ENCODE measurements at regions not wholly inside any gene's neighbourhood (a gene's known extent, or its start where the extent isn't known, plus 50 kb on each side); places are given as distances from the start of the nearest gene placed in this dataset.

DNA sequence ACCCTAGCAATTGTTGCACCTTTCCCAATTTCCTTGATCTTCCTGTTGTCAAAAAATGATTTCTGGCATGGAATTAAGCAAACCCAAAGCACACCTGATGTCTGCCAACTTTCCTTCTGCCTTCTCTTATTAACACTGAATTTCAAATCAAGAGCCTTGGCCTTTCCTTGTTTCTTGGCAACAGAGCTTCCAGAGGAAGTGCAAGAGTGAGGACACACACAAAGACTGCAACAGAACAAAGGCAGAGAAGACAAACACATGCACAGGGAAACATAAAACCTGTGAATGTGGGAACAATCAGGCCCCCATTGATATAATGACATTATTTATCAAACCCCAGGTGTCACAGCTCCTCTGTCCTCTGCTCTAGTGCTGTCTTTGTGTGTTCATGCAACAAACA lies 73.0 kb upstream of the IL6 start:
- ChIA-PET CTCF (no interaction called here), RAD21 (ENCODE audit: low non-redundant PET in 1 of 2, low total read pairs in 2 of 2, uncharacterized antibody in 2 of 2, unreplicated experiment in 2 of 2) (no interaction called here), POLR2A (no interaction called here)
- DNase-seq (ENCODE audit: low read depth, low spot score) (no peak), ATAC-seq (no peak)
- intact Hi-C loops (cut with micrococcal nuclease), result no loop called here
- H3K9ac ChIP-seq (ENCODE audit: low read length), result no peak overlapping the region
- H3K4me2 ChIP-seq (ENCODE audit: low read length), result no peak overlapping the region
- H3K79me2 ChIP-seq (ENCODE audit: insufficient read depth, low read length), result no peaks in the 10 kb centered on the region
- H2AFZ ChIP-seq (ENCODE audit: low read depth, low read length, poor library complexity, severe bottlenecking), result no peak overlapping the region
- no peaks in the 10 kb centered on the region for H3K9me3 ChIP-seq (ENCODE audit: control insufficient read depth in 1 of 2, insufficient read depth in 1 of 2, low read depth in 1 of 2, low read length in 2 of 2)
- H3K27ac ChIP-seq (ENCODE audit: low read depth, low read length), result no peak overlapping the region
- H3K4me3 ChIP-seq (replicated peaks in 1 of 2; ENCODE audit: low read depth in 1 of 2, low read length in 2 of 2), result no peak overlapping the region
- no peaks in the 10 kb centered on the region for H3K27me3 ChIP-seq (ENCODE audit: insufficient read depth, low read length)
- no TSS peak for BruUV-seq (replicated peaks)
- no peaks in the 10 kb centered on the region for H4K20me1 ChIP-seq (ENCODE audit: insufficient read depth)
- peaks cover 0 to 6% of the 10 kb centered on the region in 2 experiments; a peak in 1 of 4 replicates for H3K4me1 ChIP-seq (ENCODE audit: control insufficient read depth in 1 of 2, insufficient read depth in 2 of 2, low read length in 2 of 2)
- H3K9me2 ChIP-seq (ENCODE audit: insufficient read depth), result no peaks in the 10 kb centered on the region
- H3K36me3 ChIP-seq (ENCODE audit: control insufficient read depth in 1 of 2, insufficient read depth in 2 of 2, low read length in 2 of 2), result no peaks in the 10 kb centered on the region
- no peak for TF ChIP-seq EZH2phosphoT487 (IDR thresholded peaks at IDR 0.05; ENCODE audit: borderline replicate concordance)
- TF ChIP-seq, protein P1, sequence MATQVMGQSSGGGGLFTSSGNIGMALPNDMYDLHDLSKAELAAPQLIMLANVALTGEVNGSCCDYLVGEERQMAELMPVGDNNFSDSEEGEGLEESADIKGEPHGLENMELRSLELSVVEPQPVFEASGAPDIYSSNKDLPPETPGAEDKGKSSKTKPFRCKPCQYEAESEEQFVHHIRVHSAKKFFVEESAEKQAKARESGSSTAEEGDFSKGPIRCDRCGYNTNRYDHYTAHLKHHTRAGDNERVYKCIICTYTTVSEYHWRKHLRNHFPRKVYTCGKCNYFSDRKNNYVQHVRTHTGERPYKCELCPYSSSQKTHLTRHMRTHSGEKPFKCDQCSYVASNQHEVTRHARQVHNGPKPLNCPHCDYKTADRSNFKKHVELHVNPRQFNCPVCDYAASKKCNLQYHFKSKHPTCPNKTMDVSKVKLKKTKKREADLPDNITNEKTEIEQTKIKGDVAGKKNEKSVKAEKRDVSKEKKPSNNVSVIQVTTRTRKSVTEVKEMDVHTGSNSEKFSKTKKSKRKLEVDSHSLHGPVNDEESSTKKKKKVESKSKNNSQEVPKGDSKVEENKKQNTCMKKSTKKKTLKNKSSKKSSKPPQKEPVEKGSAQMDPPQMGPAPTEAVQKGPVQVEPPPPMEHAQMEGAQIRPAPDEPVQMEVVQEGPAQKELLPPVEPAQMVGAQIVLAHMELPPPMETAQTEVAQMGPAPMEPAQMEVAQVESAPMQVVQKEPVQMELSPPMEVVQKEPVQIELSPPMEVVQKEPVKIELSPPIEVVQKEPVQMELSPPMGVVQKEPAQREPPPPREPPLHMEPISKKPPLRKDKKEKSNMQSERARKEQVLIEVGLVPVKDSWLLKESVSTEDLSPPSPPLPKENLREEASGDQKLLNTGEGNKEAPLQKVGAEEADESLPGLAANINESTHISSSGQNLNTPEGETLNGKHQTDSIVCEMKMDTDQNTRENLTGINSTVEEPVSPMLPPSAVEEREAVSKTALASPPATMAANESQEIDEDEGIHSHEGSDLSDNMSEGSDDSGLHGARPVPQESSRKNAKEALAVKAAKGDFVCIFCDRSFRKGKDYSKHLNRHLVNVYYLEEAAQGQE (IDR thresholded peaks at IDR 0.05; ENCODE audit: low read depth), result no peak
- no peak for TF ChIP-seq CBX3 (IDR thresholded peaks at IDR 0.05; ENCODE audit: low read depth)
- no peak for TF ChIP-seq ZNF274 (IDR thresholded peaks at IDR 0.05; ENCODE audit: low read depth, low read length)
- no peak for TF ChIP-seq CEBPB (IDR thresholded peaks at IDR 0.05; ENCODE audit: low read depth)
- TF ChIP-seq JUND (IDR thresholded peaks at IDR 0.05), result no peak
- TF ChIP-seq, protein P2, sequence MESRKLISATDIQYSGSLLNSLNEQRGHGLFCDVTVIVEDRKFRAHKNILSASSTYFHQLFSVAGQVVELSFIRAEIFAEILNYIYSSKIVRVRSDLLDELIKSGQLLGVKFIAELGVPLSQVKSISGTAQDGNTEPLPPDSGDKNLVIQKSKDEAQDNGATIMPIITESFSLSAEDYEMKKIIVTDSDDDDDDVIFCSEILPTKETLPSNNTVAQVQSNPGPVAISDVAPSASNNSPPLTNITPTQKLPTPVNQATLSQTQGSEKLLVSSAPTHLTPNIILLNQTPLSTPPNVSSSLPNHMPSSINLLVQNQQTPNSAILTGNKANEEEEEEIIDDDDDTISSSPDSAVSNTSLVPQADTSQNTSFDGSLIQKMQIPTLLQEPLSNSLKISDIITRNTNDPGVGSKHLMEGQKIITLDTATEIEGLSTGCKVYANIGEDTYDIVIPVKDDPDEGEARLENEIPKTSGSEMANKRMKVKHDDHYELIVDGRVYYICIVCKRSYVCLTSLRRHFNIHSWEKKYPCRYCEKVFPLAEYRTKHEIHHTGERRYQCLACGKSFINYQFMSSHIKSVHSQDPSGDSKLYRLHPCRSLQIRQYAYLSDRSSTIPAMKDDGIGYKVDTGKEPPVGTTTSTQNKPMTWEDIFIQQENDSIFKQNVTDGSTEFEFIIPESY (IDR thresholded peaks at IDR 0.05; ENCODE audit: extremely low read depth, insufficient replicate concordance, low read length), result no peak
- TF ChIP-seq, protein P3, sequence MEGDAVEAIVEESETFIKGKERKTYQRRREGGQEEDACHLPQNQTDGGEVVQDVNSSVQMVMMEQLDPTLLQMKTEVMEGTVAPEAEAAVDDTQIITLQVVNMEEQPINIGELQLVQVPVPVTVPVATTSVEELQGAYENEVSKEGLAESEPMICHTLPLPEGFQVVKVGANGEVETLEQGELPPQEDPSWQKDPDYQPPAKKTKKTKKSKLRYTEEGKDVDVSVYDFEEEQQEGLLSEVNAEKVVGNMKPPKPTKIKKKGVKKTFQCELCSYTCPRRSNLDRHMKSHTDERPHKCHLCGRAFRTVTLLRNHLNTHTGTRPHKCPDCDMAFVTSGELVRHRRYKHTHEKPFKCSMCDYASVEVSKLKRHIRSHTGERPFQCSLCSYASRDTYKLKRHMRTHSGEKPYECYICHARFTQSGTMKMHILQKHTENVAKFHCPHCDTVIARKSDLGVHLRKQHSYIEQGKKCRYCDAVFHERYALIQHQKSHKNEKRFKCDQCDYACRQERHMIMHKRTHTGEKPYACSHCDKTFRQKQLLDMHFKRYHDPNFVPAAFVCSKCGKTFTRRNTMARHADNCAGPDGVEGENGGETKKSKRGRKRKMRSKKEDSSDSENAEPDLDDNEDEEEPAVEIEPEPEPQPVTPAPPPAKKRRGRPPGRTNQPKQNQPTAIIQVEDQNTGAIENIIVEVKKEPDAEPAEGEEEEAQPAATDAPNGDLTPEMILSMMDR (IDR thresholded peaks at IDR 0.05 in 2 of 3, conservative IDR thresholded peaks at IDR 0.05 in 1 of 3; ENCODE audit: borderline replicate concordance in 1 of 3, insufficient read depth in 1 of 3, low read depth in 2 of 3, low read length in 2 of 3), result no peak
- TF ChIP-seq TCF7L2 (IDR thresholded peaks at IDR 0.05; ENCODE audit: borderline replicate concordance, extremely low read depth, insufficient read depth, insufficient read length), result no peak
- TF ChIP-seq, protein P4, sequence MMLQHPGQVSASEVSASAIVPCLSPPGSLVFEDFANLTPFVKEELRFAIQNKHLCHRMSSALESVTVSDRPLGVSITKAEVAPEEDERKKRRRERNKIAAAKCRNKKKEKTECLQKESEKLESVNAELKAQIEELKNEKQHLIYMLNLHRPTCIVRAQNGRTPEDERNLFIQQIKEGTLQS (IDR thresholded peaks at IDR 0.05), result no peak

Measured in HCT116 (cell line).